ENCODE measurements at regions not wholly inside any gene's neighbourhood (a gene's known extent, or its start where the extent isn't known, plus 50 kb on each side); places are given as distances from the start of the nearest gene placed in this dataset.

DNA sequence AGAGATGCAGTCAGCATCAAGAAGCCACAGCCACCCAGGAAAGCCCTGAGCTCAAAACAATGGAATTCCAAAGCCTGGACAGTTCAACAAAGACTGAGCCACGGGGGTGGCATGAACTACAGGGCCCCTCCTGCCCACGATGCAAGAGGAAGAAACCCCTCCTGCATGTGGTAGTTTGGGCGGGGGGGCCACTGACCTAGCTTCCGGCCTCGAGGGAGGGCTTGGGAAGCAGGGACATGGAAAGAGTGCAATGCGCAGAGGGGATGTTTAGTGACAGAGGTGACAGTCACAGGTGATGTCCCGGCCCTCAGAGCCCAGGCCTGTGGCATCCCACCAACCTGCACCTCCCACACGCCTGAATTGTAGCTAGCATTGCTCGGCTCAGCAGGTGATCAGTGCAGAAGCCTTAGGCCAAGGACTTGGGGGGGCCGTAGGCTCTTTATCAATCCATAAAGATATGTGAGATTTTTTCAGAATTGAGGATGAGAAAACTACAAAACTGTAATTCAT is 318.8 kb downstream of the TEX29 start:
- TF ChIP-seq, protein P1, sequence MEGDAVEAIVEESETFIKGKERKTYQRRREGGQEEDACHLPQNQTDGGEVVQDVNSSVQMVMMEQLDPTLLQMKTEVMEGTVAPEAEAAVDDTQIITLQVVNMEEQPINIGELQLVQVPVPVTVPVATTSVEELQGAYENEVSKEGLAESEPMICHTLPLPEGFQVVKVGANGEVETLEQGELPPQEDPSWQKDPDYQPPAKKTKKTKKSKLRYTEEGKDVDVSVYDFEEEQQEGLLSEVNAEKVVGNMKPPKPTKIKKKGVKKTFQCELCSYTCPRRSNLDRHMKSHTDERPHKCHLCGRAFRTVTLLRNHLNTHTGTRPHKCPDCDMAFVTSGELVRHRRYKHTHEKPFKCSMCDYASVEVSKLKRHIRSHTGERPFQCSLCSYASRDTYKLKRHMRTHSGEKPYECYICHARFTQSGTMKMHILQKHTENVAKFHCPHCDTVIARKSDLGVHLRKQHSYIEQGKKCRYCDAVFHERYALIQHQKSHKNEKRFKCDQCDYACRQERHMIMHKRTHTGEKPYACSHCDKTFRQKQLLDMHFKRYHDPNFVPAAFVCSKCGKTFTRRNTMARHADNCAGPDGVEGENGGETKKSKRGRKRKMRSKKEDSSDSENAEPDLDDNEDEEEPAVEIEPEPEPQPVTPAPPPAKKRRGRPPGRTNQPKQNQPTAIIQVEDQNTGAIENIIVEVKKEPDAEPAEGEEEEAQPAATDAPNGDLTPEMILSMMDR (IDR thresholded peaks at IDR 0.05; ENCODE audit: extremely low read depth, missing control alignments): no peak
- DNase-seq (ENCODE audit: low spot score): no peak

DNA sequence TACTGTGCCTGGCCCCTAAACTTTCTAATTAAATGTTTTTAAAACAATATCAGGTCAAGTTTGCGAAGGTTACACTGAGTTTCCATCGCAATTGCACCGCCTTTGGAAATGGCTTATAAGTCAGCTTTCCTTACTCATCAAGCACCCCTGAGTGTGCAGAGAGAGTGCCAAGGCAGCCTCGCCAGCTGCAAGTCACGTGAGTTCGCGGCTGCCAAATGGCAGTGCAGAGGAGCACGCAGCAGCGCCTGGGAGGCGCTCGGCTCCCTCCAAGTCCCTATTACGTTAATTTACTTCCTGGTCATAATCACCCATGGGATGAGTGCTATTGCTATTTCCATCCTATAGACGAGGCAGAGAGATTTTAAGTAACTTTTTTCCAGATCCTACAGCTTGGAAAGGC is 319.6 kb downstream of the TEX29 start:
- DNase-seq (ENCODE audit: low spot score): no peak
- TF ChIP-seq, protein P1 (IDR thresholded peaks at IDR 0.05; ENCODE audit: extremely low read depth, missing control alignments): no peak

DNA sequence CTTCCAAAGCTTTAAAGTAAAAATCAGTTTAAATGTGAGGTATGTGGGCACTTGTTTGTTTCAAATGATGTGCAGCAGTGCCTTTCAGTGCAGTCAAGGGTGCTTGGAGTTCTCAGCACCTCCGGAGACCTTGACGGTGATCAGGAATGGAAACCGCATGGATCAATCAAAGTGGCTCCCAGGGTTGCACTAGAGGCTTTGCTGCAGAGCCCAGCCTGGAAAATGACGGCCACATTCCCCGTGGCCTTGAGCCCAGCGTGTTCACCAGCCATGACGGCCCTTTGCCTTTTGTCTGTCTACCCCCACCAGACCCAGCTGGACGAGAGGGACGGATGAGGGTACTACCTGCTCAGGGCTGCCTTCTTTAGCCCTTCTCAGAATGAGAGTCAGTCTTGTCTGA is 320.0 kb downstream of the TEX29 start:
- TF ChIP-seq, protein P1 (IDR thresholded peaks at IDR 0.05; ENCODE audit: extremely low read depth, missing control alignments): no peak

DNA sequence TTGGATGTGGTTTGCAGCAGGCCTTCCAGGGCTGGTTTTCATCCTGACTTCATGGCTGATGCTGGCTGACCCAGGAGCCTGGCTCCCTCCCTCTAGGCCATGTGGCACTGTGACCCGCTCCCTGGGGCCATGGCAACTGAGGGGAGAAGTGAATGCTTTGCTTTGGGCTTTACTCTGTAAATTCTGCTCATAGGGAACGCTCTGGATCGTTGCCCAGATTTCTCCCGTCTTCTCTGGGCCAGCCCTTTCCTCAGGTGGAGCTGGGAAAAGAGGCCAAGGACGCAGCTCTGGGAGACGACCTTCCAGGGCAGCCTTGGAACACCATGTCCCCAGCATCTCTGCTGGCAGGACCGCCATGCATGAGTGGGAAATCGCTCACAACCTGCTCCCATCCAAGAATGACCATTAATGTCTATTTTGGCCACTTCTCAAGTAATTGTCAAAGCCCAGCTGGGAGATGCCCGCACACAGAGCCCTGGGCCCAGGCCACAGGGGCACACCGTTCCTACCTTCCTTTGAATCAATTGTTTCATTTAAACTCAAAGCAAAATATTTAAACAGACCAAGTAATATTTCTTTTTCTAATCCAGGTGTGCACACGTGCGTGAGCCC is 321.8 kb downstream of the TEX29 start:
- TF ChIP-seq, protein P1 (IDR thresholded peaks at IDR 0.05; ENCODE audit: extremely low read depth, missing control alignments): no peak
- no peak for DNase-seq (ENCODE audit: low spot score)

More for the DNA sequence above, 320.0 kb downstream of the TEX29 start:
- DNase-seq (ENCODE audit: low spot score): no peak

DNA sequence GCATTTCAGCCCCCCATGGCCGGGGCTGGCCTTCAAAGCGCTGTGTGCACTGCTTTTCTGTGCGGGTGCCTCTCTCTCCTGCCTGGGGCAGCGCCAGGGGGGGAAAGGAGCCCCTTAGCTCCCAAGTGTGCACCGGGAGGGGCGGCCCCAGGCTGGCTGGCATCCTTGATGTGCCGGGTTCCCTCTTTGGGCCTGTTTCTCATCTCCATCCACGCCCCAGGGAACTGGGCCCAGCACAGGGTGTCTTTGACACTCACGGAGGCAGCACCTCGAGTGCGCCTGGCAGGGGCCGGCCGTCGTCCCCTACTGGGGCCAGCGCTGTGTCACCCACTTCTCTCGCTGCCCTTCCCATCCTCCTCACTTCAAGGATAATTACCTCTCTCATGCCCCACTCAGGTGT is 324.3 kb downstream of the TEX29 start:
- TF ChIP-seq, protein P1 (IDR thresholded peaks at IDR 0.05; ENCODE audit: extremely low read depth, missing control alignments): no peak
- no peak for DNase-seq (ENCODE audit: low spot score)

DNA sequence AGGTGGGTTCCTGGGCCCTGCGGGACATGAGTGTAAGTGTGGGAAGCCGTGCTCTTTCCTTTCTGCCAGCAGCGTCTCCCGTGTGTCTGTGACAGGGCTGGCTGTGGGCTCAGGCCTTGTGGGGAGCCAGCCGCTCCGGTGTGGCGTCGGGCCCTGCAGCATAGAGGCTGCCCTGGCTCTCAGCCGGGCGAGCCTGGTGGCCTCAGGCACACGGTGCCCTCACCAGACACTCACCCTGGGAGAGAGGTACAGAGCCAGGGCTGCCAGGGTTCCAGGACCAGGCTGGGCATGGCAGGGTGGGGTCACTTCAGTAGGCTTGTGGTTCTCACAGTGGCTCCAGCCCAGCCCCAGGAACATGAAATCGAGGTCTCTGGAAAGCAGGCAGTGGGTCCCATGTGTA is 324.8 kb downstream of the TEX29 start:
- TF ChIP-seq, protein P1 (IDR thresholded peaks at IDR 0.05; ENCODE audit: extremely low read depth, missing control alignments): no peak
- DNase-seq (ENCODE audit: low spot score): no peak

DNA sequence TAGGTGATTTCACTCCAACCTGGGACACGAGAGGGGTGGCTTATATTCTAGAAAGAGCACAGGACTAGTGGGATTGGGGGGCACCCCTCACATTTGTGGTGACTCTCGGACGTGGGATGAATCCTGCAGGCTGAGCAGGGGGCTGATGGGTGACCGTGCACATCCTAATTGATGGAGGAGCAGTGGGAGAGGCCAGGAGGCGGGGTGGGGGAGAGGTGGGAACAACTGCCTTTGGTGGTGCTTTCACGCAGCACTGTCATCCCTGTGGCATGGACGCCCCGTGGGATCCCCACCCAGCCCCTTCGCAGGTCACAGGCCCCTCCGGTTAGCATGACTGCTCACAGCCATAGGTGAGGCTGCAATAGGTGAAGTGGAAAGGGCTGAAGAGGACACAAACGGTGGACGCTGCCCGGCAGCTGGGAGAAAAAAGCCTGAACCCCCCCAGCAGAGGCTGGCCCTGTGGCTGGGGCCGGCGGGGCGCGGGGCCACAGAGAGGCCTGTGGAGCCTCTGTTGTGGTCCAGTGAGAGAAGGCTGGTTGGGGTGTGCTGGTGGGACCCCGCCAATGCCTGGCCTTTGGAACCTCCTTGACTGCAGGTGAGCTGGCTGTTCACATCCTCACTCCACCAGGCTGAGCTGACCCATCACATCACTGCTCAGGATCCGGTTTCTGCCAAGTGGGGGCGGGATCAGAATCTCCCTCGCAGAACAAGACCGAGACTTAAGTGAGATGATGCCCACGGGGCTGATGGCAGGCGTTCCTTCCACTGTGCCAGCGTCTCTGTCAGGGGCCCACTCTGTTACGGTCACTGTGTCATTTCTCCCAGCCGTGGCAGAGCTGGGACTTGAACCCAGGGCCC is 325.4 kb downstream of the TEX29 start:
- DNase-seq (ENCODE audit: low spot score): no peak
- TF ChIP-seq, protein P1 (IDR thresholded peaks at IDR 0.05; ENCODE audit: extremely low read depth, missing control alignments): no peak
